HG02798 (cell line): ENCODE measurements at regions not wholly inside any gene's neighbourhood (a gene's known extent, or its start where the extent isn't known, plus 50 kb on each side); places are given as distances from the start of the nearest gene placed in this dataset.

Experiments
- ATAC-seq: cut with Tn5 transposase; IDR thresholded peaks from one replicate; pipeline ENCODE4 v1.9.1; 2021; ENCODE audit warnings: mild to moderate bottlenecking; ENCODE audit not compliant: unreplicated experiment, poor library complexity

- ATAC-seq, result no peak
These were observed 65.0 kb upstream of the IL15 start for GRCh38 chr4:141571362-141571761.

DNA sequence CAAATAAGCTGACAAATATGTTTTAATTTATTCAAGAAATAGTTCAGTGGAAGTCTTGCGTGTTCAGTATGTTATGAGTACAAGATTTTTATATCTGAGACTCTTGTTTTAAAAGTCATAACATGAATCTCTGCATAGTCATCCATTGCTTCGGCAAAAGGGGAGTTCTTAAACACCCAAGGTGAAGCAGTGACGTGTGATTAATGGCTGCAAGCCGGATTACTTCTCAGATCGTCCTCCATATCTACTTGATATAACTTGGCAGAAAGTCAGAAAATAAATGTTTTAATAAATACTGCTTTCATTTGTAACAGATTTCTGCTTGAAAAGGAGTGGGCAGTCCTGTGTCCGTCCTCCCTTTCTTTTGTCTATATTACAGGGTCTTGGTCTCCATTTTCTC lies 64.6 kb upstream of the IL15 start:
- ATAC-seq, result no peak

DNA sequence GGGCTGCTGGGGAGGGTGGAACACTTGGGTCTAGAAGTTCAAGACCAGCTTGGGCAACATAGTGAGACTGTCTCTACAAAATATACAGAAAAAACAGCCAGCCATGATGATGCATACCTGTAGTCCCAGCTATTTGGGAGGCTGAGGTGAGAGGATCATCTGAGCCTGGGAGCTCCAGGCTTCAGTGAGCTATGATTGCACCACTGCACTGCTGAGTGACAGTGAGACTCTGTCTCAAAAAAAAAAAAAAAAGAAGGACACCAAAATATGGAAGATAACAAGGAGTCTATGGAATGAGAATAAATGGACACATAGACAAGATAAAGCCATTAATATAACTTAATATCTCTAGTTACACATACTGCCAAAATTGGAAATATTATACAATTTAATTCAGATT lies 62.7 kb upstream of the IL15 start:
- no peak for ATAC-seq

DNA sequence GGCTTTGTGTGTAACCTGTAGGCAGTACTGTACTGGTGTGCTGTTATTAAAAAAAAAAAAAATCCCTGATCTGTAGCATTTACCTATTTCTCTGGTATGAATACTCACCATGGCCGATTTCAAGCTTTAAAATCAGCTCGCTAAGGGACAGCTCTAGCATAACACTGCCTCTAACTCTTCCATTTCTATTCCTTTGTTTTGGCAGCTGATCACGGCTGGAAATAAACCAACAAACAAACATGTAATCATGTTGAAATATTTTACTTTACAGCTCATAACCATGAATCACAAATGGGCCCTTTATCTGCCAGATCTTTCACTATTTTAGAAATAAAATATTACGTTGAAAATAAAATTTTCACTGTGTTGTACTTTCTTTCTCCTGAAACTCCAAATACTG lies 60.5 kb upstream of the IL15 start:
- ATAC-seq, result no peak

GRCh38 chr4:141576585-141577110 lies 59.7 kb upstream of the IL15 start:
- ATAC-seq, result no peak

- no peak for ATAC-seq
These were observed 57.9 kb upstream of the IL15 start for GRCh38 chr4:141578451-141578850.

DNA sequence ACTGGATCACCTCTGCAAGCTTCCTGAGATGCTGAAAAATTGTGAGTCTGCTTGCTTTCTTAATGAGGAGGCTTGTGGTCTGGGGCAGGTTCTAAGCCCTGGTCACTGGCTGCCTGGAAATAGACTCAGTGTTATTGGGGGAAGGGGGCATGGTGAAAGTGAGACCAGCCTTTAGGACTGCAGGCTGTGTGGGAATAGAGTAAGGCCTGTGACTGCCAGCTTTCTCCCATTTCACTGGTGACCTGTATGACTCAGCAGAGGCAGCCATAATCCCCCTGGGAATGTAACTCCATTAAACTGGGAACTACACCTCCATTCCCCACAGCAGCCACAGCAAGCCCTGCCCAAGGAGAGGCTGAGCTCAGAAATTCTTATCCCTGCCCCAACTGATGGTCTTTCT lies 55.9 kb upstream of the IL15 start:
- no peak for ATAC-seq
